K562 (cell line): ENCODE measurements at regions not wholly inside any gene's neighbourhood (a gene's known extent, or its start where the extent isn't known, plus 50 kb on each side); places are given as distances from the start of the nearest gene placed in this dataset.
"Not testable (repeated sequence)": the region's sequence is repeated elsewhere in the genome, so short reads cannot be mapped to it uniquely, and the experiment has no call there.

Experiments used
- ATAC-seq: fragments of 200-7000 bp; cut with Tn5 transposase; 3 replicates; pipeline ENCODE4 v1.9.1; 2020; ENCODE audit warnings: moderate library complexity
- BruUV-seq: library from RNA; stranded (reverse); fragments of 400-500 nt; replicated peaks from 2 replicates; lab custom pipeline; 2021; lab: Mats Ljungman, UMichigan
- CTCF ChIA-PET: fragments of 300-600 bp; formaldehyde crosslinking; extraction: SDS; loops from one replicate; lab custom pipeline; 2021; ENCODE audit warnings: low intra/inter-chr PET ratio; lab: Yijun Ruan, JAX
- POLR2A ChIA-PET: fragments of 300-600, 350-650 bp; sonication (Branson Sonifier 250); formaldehyde crosslinking; extraction: SDS; loops from one replicate; lab custom pipeline; 2021; ENCODE audit warnings: antibody characterized with exemption, inconsistent platforms; lab: Yijun Ruan, JAX
- DNase-seq, 4 experiments: peaks; one replicate each; pipeline versions ENCODE4 v3.0.0 to v3.0.0-alpha.2; 2011 to 2018; ENCODE audit warnings: low spot score in 3 of 4, mixed read lengths in 3 of 4; ENCODE audit errors: extremely low read depth in 1 of 4
- FAIRE-seq: peaks from 2 replicates; lab custom pipeline; 2011; peaks lifted over from hg19 to GRCh38; lab: Jason Lieb, UNC
- H2AFZ ChIP-seq: 2 replicates; pipeline ENCODE4 v1.6.0; 2011; ENCODE audit warnings: low read depth, low read length, control low read depth, inconsistent platforms
- H3K27ac ChIP-seq: fragments of 200-600 bp; 3 replicates; pipeline ENCODE4 v1.8.0; 2011; ENCODE audit warnings: low read depth, mild to moderate bottlenecking, control low read depth, inconsistent platforms, low read length, moderate library complexity, mixed read lengths; ENCODE audit errors: extremely low read depth
- H3K27me3 ChIP-seq, 2 experiments: fragments of 300-600 bp in 1 of 2; 2 replicates in 1 of 2; 3 replicates in 1 of 2; pipeline versions ENCODE4 v1.6.0 to v1.8.0; 2011; ENCODE audit warnings: inconsistent platforms in 2 of 2, low read length in 2 of 2, mild to moderate bottlenecking in 1 of 2, mixed read lengths in 1 of 2, moderate library complexity in 1 of 2; ENCODE audit not compliant: control insufficient read depth in 2 of 2, insufficient read depth in 2 of 2
- H3K36me3 ChIP-seq: fragments of 300-600 bp; 3 replicates; pipeline ENCODE4 v1.8.0; 2011; ENCODE audit warnings: mild to moderate bottlenecking, low read length, inconsistent platforms; ENCODE audit not compliant: control insufficient read depth, insufficient read depth
- H3K4me1 ChIP-seq, 2 experiments: fragments of 200-600 bp in 1 of 2; replicated peaks in 1 of 2; 2 replicates in 1 of 2; 3 replicates in 1 of 2; pipeline versions ENCODE4 v1.5.1 to v1.8.0; 2011; ENCODE audit warnings: inconsistent platforms in 2 of 2, low read length in 2 of 2, mild to moderate bottlenecking in 1 of 2, mixed read lengths in 1 of 2, moderate library complexity in 1 of 2; ENCODE audit not compliant: control insufficient read depth in 2 of 2, insufficient read depth in 2 of 2
- H3K4me2 ChIP-seq: 2 replicates; pipeline ENCODE4 v1.6.1; 2011; ENCODE audit warnings: low read length, control low read depth, inconsistent platforms, mixed read lengths; ENCODE audit not compliant: insufficient read depth
- H3K4me3 ChIP-seq: fragments of 200-600 bp; sonication (generic), shearing (Covaris generic); 2 replicates; pipeline ENCODE4 v1.5.1; 2016; ENCODE audit warnings: control low read depth, inconsistent platforms
- H3K79me2 ChIP-seq: fragments of 200-600 bp; 3 replicates; pipeline ENCODE4 v1.8.0; 2011; ENCODE audit warnings: low read length, inconsistent platforms; ENCODE audit not compliant: control insufficient read depth, insufficient read depth
- H3K9ac ChIP-seq, 2 experiments: 2 replicates each; pipeline versions ENCODE4 v1.6.0 to v1.6.1; 2011; ENCODE audit warnings: low read depth in 2 of 2, low read length in 2 of 2, control low read depth in 1 of 2, inconsistent platforms in 1 of 2, mild to moderate bottlenecking in 1 of 2, mixed read lengths in 1 of 2; ENCODE audit not compliant: insufficient read depth in 1 of 2
- H3K9me1 ChIP-seq: one replicate; pipeline ENCODE4 v1.6.0; 2011; ENCODE audit warnings: inconsistent platforms, mild to moderate bottlenecking, low read length, moderate library complexity; ENCODE audit not compliant: control insufficient read depth, insufficient read depth
- H3K9me3 ChIP-seq: replicated peaks from 2 replicates; pipeline ENCODE4 v1.5.1; 2011; ENCODE audit warnings: low read depth, low read length, inconsistent platforms; ENCODE audit not compliant: control insufficient read depth, insufficient read depth
- H4K20me1 ChIP-seq: replicated peaks from 2 replicates; pipeline ENCODE4 v1.6.1; 2011; ENCODE audit warnings: low read length, inconsistent platforms, mixed read lengths; ENCODE audit not compliant: control insufficient read depth, insufficient read depth
- CTCF ChIP-seq, 3 experiments: IDR thresholded peaks in 2 of 3; conservative IDR thresholded peaks in 1 of 3; 2 replicates each; pipeline ENCODE4 v1.5.1; 2011 to 2012; ENCODE audit warnings: low read length in 3 of 3, mild to moderate bottlenecking in 3 of 3, control low read depth in 2 of 3, improper control_type of control experiment in 1 of 3, inconsistent platforms in 1 of 3, low read depth in 1 of 3, mixed read lengths in 1 of 3, moderate library complexity in 1 of 3; ENCODE audit not compliant: insufficient read depth in 2 of 3
- RAD21 ChIP-seq, 2 experiments: fragments of 250-450 bp in 1 of 2; fragments of 450-650 bp in 1 of 2; sonication (Bioruptor Pico) in 1 of 2; formaldehyde crosslinking in 1 of 2; IDR thresholded peaks in 1 of 2; conservative IDR thresholded peaks in 1 of 2; 2 replicates each; pipeline versions ENCODE4 v1.4.0 to v1.8.0; 2020 to 2022; ENCODE audit warnings: mild to moderate bottlenecking in 2 of 2, moderate library complexity in 1 of 2
- REST ChIP-seq, 2 experiments: fragments of 450-650 bp; formaldehyde crosslinking in 1 of 2; IDR thresholded peaks; 2 replicates each; pipeline versions ENCODE4 v1.4.0 to v1.6.1; 2014 to 2020; ENCODE audit warnings: mild to moderate bottlenecking in 2 of 2, borderline replicate concordance in 1 of 2, low read depth in 1 of 2
- SMC3 ChIP-seq: conservative IDR thresholded peaks from 2 replicates; pipeline ENCODE4 v1.6.1; 2011; ENCODE audit warnings: low read depth, low read length, improper control_type of control experiment; ENCODE audit not compliant: insufficient read depth
- WGBS: fragments of 100-300 bp; shearing (Covaris generic); methylation state at CpG from one replicate; pipeline ENCODE4 v1.1.6; 2016; ENCODE audit warnings: low coverage, mixed read lengths; ENCODE audit not compliant: insufficient coverage; ENCODE audit errors: missing lambda C conversion rate; 5-methylcytosine and 5-hydroxymethylcytosine counted together
- in situ Hi-C: fragments of 300-500 bp; cut with MboI; formaldehyde crosslinking; loops from 4 replicates; pipeline ENCODE4 v1.15.0; 2018; ENCODE audit warnings: inconsistent platforms, mixed read lengths
- intact Hi-C: fragments of 100-400 bp; cut with micrococcal nuclease; formaldehyde crosslinking; loops from 2 replicates; pipeline ENCODE4 v1.14.2; 2022

- H3K79me2 ChIP-seq; in situ Hi-C loops; CTCF ChIA-PET; H3K9me3 ChIP-seq; H3K9me1 ChIP-seq; H2AFZ ChIP-seq; intact Hi-C loops; DNase-seq; H3K36me3 ChIP-seq; H3K9ac ChIP-seq; FAIRE-seq; H3K4me3 ChIP-seq; H3K4me1 ChIP-seq; BruUV-seq; POLR2A ChIA-PET; H4K20me1 ChIP-seq; H3K27ac ChIP-seq; H3K4me2 ChIP-seq; ATAC-seq; TF ChIP-seq REST (CRISPR knock-in tag; IDR thresholded peaks at IDR 0.05; ENCODE audit: low read depth): not testable (repeated sequence)
- TF ChIP-seq RAD21 (CRISPR knock-in tag; conservative IDR thresholded peaks at IDR 0.05 in 1 of 2, IDR thresholded peaks at IDR 0.05 in 1 of 2) (peak; percentile 41 to 72), CTCF (IDR thresholded peaks at IDR 0.05 in 2 of 3, conservative IDR thresholded peaks at IDR 0.05 in 1 of 3; ENCODE audit: insufficient read depth in 2 of 3, low read depth in 1 of 3, low read length in 3 of 3) (peak; percentile 19 to 42 (median 38); a peak in 4 of 6 replicates), REST (IDR thresholded peaks at IDR 0.05; ENCODE audit: borderline replicate concordance) (peak; percentile 27; the same call in 1 of the 2 replicates), SMC3 (0 out of 2 replicates have a peak, but pooled peaks have one; percentile 9)
- peaks cover 3 to 20% of the 10 kb centered on the region in 2 experiments; a peak in 2 of 5 replicates for H3K27me3 ChIP-seq
- WGBS, result 0% methylated on average over 8 of the region's 16 CpGs
Measured at GRCh38 chr15:30801140-30801895, 102.4 kb upstream of the FAN1 start.
